Activated gamma-delta T cell treated with anti-CD3 and anti-CD28 coated beads, Interleukin-2, amount 50 U/mL, for 16 hours (primary cell): ENCODE measurements at regions not wholly inside any gene's neighbourhood (a gene's known extent, or its start where the extent isn't known, plus 50 kb on each side); places are given as distances from the start of the nearest gene placed in this dataset.
"Not testable (repeated sequence)": the region's sequence is repeated elsewhere in the genome, so short reads cannot be mapped to it uniquely, and the experiment has no call there.

Experiments used
- DNase-seq: peaks from one replicate; pipeline ENCODE4 v3.0.0-alpha.2; 2020; ENCODE audit warnings: low read depth

GRCh38 chr11:45000918-45001317 is 50.2 kb upstream of the TP53I11 start:
- no peak for DNase-seq

- no peak for DNase-seq
Observed at GRCh38 chr11:45001466-45002165, 50.9 kb upstream of the TP53I11 start.

GRCh38 chr11:45005106-45005505 is 54.4 kb upstream of the TP53I11 start:
- no peak for DNase-seq

GRCh38 chr11:45007011-45007410 is 56.3 kb upstream of the TP53I11 start:
- no peak for DNase-seq

DNA sequence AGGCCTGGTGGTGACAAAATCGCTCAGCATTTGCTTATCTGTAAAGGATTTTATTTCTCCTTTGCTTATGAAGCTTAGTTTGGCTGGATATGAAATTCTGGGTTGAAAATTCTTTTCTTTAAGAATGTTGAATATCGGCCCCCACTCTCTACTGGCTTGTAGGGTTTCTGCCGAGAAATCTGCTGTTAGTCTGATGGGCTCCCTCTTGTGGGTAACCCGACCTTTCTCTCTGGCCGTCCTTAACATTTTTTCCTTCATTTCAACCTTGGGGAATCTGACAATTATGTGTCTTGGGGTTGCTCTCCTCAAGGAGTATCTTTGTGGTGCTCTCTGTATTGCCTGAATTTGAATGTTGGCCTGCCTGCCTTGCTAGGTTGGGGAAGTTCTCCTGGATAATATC is 65.3 kb upstream of the TP53I11 start:
- not testable (repeated sequence) for DNase-seq

- DNase-seq, result not testable (repeated sequence)
Observed at GRCh38 chr11:45016446-45016845, 65.8 kb upstream of the TP53I11 start.

GRCh38 chr11:45017329-45017728 is 66.6 kb upstream of the TP53I11 start:
- no peak for DNase-seq

DNA sequence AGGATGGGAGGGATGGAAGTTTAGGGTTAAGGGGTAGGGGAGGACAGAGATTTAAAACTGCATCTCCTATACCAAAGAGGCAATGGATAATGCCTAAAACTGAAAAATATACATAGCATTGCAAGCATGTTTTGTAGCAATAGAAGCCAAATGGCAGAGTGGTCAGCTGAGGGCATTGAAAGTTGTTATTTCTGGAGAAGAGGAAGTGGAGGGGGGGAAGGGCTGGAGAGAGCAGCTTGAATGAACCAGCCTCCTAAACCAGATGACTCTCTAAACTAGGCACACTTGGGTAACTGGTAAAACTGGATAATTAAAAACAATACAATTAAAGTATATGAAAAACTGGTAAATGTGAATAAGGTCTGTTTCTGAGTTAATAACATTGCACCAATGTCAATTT is 70.3 kb upstream of the TP53I11 start:
- no peak for DNase-seq

DNA sequence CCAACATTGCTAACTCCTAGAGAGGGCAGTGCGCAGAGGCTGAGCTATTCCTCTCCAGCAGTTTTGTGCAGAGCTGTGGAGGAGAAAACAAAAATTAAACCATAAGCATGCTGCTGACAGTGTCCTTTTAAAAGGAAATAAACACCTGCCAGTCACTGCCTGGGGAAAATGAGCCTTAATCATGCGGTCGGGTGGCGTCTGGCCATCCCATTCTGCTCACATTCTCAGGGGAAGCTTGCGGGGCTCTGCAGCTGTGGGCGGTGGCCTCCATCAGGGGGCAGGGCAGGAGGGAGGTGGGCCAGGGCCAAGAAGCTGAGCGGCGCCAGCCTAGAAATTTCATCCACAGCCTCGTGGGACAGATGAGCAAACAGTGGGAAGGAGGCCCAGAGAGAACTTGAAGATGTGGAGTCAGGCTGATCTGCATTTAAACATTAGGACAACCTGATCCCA is 71.0 kb upstream of the TP53I11 start:
- DNase-seq, result no peak

GRCh38 chr11:45022294-45023064 is 71.8 kb upstream of the TP53I11 start:
- no peak for DNase-seq

GRCh38 chr11:45023065-45023365 is 72.3 kb upstream of the TP53I11 start:
- DNase-seq, result no peak

GRCh38 chr11:45024316-45024715 is 73.6 kb upstream of the TP53I11 start:
- DNase-seq, result no peak

DNA sequence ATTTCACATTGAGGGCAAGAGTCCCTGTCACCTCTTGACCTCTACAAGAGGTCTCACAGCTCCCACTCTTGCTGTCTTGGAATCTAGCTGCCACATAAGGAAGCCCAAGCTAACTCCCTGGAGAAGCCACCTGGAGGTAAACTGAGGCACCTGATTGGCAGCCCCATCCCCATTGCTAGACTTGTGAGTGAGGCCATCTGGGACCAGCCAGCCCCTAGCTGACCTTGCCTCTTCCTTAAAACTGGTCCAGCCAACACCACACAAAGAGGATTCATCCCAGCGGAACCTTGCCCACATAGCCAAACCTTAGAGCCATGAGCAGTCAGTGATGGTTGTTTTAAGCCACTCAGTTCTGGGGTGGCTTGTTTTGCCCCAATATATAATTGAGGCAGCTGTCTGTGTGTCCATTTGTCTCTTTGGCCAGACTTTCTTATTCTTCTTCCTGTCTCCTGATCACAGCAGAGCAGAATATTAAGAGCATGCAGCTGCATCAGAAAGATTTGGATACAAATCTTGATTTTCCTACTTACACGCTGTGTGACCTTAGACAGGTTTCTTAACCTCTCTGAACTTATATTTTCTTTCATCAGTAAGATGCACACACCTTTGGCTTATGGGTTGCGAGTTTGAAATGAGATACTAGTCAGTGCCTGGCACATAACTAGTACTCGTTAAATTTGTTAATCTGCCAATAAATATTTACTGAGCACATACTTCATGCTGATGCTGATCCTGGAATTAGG is 74.3 kb upstream of the TP53I11 start:
- DNase-seq, result no peak

GRCh38 chr11:45025716-45026492 is 75.2 kb upstream of the TP53I11 start:
- DNase-seq, result no peak

GRCh38 chr11:45026835-45027234 is 76.2 kb upstream of the TP53I11 start:
- no peak for DNase-seq

- no peak for DNase-seq
Observed at GRCh38 chr11:45027312-45027711, 76.6 kb upstream of the TP53I11 start.

DNA sequence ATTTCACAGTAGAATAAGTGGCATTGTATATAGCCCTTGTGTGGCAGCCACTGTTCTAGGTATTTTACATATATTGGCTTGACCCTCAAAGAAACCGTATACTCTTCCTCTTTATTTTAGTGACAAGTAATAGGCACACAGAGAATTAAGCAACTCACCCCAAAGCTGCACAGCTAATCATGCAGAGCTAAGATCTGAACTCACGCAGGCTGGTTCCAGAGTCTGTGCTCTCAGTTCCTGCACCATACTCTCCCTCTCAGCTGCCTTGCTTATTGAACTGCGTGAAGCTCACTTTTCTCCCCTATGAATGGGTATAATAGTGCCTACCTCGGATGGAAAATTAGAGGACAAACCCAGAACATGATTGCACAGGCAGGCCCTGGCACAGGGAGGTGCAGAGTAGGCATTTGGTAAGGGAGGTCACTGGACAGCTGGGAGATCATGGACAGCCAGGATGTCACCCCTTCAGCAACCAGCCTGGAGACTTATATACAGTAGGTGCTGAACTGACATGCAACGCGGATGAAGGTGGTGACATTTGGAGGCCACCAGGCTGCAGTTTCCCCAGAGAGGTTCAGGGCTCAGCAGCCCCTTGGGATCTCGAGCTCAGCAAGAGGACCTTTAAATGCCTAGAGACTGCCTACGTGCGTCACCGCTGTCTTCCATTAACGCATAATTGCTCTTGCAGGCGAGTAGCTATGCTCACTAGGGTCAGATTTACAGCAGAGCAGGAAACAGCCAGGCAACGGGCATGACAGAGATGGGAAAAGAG is 78.4 kb upstream of the TP53I11 start:
- no peak for DNase-seq

DNA sequence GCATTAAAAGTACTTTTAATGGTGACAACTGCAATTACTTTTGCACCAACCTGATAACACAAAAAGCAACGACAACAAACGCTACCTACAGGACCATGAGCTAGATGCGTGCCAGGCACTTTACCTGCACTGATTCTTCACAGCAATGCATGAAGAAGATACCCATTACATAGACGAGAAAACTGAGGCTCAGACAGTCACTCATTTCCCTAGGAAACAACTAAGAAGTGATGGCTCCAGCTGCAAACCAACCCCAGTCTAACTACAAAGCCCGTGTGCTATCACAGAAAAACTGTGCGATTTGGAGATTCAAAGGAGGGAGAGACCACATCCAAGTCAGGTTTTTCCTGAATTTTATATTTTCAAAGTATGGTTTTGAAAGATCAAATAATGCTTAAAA is 80.1 kb upstream of the TP53I11 start:
- DNase-seq, result no peak

GRCh38 chr11:45031912-45032519 is 81.3 kb upstream of the TP53I11 start:
- DNase-seq, result no peak

- DNase-seq, result no peak
Observed at GRCh38 chr11:45035413-45035812, 84.7 kb upstream of the TP53I11 start.

DNA sequence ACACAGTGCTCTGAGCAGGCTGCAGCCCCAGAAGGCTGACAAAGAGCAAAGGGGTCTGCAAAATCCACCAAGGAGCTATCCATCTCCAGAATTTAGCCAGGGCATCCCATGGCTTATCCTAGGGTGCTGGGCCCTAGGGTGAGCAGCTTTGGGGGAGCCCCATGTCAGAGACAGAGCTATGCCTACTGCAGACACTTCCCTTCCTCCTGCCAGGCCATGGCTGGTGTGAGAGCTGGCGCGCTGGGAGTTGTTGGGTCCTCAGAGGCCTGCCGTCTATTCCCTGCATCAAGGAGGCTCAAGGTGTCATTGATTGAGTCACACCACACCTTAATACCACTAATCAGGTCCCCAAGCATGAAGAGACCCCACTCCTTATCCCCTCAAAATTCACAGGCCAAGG is 85.3 kb upstream of the TP53I11 start:
- no peak for DNase-seq
